ENCODE measurements at regions not wholly inside any gene's neighbourhood (a gene's known extent, or its start where the extent isn't known, plus 50 kb on each side); places are given as distances from the start of the nearest gene placed in this dataset.
A peak's percentile ranks its signal among the peaks of the same experiment; 100 is the strongest.

- Histone ChIP-seq H3K27me3 (no peaks in the 10 kb centered on the region), H3K4me1 (ENCODE audit: low read depth) (no peaks in the 10 kb centered on the region), H3K4me3 (no peak overlapping the region), H3K36me3 (no peaks in the 10 kb centered on the region), H3K9me3 (ENCODE audit: low read depth) (no peaks in the 10 kb centered on the region), H3K27ac (no peak overlapping the region)
- TF ChIP-seq CTCF (IDR thresholded peaks at IDR 0.05; ENCODE audit: low read depth, low read length) = no peak
- no peak for DNase-seq (ENCODE audit: low read depth in 1 of 2, low spot score in 1 of 2)
These were observed 1180.6 kb downstream of the BRD1 start for GRCh38 chr22:48647051-48647450.

- no peak for TF ChIP-seq CTCF (IDR thresholded peaks at IDR 0.05; ENCODE audit: low read depth, low read length)
- Histone ChIP-seq H3K27ac (no peak overlapping the region), H3K27me3 (no peaks in the 10 kb centered on the region), H3K9me3 (ENCODE audit: low read depth) (no peaks in the 10 kb centered on the region), H3K36me3 (no peaks in the 10 kb centered on the region), H3K4me1 (ENCODE audit: low read depth) (no peaks in the 10 kb centered on the region), H3K4me3 (no peak overlapping the region)
- no peak for DNase-seq (ENCODE audit: low read depth in 1 of 2, low spot score in 1 of 2)
These were observed 1181.3 kb downstream of the BRD1 start for GRCh38 chr22:48646216-48646925.

GRCh38 chr22:48645766-48646165 is 1181.9 kb downstream of the BRD1 start:
- TF ChIP-seq CTCF (IDR thresholded peaks at IDR 0.05; ENCODE audit: low read depth, low read length) = no peak
- Histone ChIP-seq H3K4me1 (ENCODE audit: low read depth) (no peaks in the 10 kb centered on the region), H3K27me3 (no peaks in the 10 kb centered on the region), H3K4me3 (no peak overlapping the region), H3K27ac (no peak overlapping the region), H3K9me3 (ENCODE audit: low read depth) (no peaks in the 10 kb centered on the region), H3K36me3 (no peaks in the 10 kb centered on the region)
- DNase-seq (ENCODE audit: low read depth in 1 of 2, low spot score in 1 of 2) = no peak

GRCh38 chr22:48644997-48645396 is 1182.7 kb downstream of the BRD1 start:
- no peak for DNase-seq (ENCODE audit: low read depth in 1 of 2, low spot score in 1 of 2)
- no peaks in the 10 kb centered on the region for H3K4me1 ChIP-seq (ENCODE audit: low read depth)
- H3K27me3 ChIP-seq = no peaks in the 10 kb centered on the region
- no peak overlapping the region for H3K4me3 ChIP-seq
- H3K36me3 ChIP-seq = no peaks in the 10 kb centered on the region
- TF ChIP-seq CTCF (IDR thresholded peaks at IDR 0.05; ENCODE audit: low read depth, low read length) = no peak
- H3K9me3 ChIP-seq (ENCODE audit: low read depth) = no peaks in the 10 kb centered on the region
- H3K27ac ChIP-seq = no peak overlapping the region

GRCh38 chr22:48644108-48644507 is 1183.6 kb downstream of the BRD1 start:
- peak in 1 of 2 donors; percentile 15 for DNase-seq (ENCODE audit: low read depth in 1 of 2, low spot score in 1 of 2)
- H3K36me3 ChIP-seq = no peaks in the 10 kb centered on the region
- no peaks in the 10 kb centered on the region for H3K9me3 ChIP-seq (ENCODE audit: low read depth)
- no peak overlapping the region for H3K4me3 ChIP-seq
- no peaks in the 10 kb centered on the region for H3K4me1 ChIP-seq (ENCODE audit: low read depth)
- H3K27me3 ChIP-seq = no peaks in the 10 kb centered on the region
- no peak for TF ChIP-seq CTCF (IDR thresholded peaks at IDR 0.05; ENCODE audit: low read depth, low read length)
- no peak overlapping the region for H3K27ac ChIP-seq
